Parathyroid adenoma (tissue), 2 donors: ENCODE measurements at regions not wholly inside any gene's neighbourhood (a gene's known extent, or its start where the extent isn't known, plus 50 kb on each side); places are given as distances from the start of the nearest gene placed in this dataset.

Experiments
- H2AFZ ChIP-seq: fragments of 300-600 bp; sonication (generic); one replicate; pipeline ENCODE4 v1.7.0; 2017; ENCODE audit warnings: antibody characterized with exemption, mild to moderate bottlenecking
- H3K27ac ChIP-seq: fragments of 300-600 bp; sonication (generic); one replicate; pipeline ENCODE4 v1.7.0; 2017
- H3K27me3 ChIP-seq: fragments of 300-600 bp; sonication (generic); one replicate; pipeline ENCODE4 v1.7.0; 2017; ENCODE audit warnings: low read length; ENCODE audit not compliant: control insufficient read depth, insufficient read depth
- H3K36me3 ChIP-seq: fragments of 300-600 bp; sonication (generic); one replicate; pipeline ENCODE4 v1.7.0; 2017; ENCODE audit warnings: low read length; ENCODE audit not compliant: control insufficient read depth, insufficient read depth
- H3K4me1 ChIP-seq: fragments of 300-600 bp; sonication (generic); one replicate; pipeline ENCODE4 v1.7.0; 2017; ENCODE audit warnings: control low read depth
- H3K4me2 ChIP-seq: fragments of 300-600 bp; sonication (generic); one replicate; pipeline ENCODE4 v1.7.0; 2017; ENCODE audit warnings: low read length
- H3K4me3 ChIP-seq: fragments of 300-600 bp; sonication (generic); one replicate; pipeline ENCODE4 v1.7.0; 2017; ENCODE audit warnings: low read depth, low read length
- H3K79me2 ChIP-seq: fragments of 300-600 bp; sonication (generic); one replicate; pipeline ENCODE4 v1.7.0; 2017; ENCODE audit warnings: control low read depth
- H3K9ac ChIP-seq: fragments of 300-600 bp; sonication (generic); one replicate; pipeline ENCODE4 v1.7.0; 2017; ENCODE audit warnings: mild to moderate bottlenecking
- H3K9me3 ChIP-seq: fragments of 300-600 bp; sonication (generic); one replicate; pipeline ENCODE4 v1.7.0; 2017; ENCODE audit warnings: low read length; ENCODE audit not compliant: control insufficient read depth
- TF ChIP-seq, protein P1 (sequence below): fragments of 300-600 bp; sonication (generic); IDR thresholded peaks from one replicate; pipeline ENCODE4 v1.7.0; 2017; ENCODE audit warnings: antibody characterized with exemption, mild to moderate bottlenecking
- donor health status: primary hyperparathyroidism.

DNA sequence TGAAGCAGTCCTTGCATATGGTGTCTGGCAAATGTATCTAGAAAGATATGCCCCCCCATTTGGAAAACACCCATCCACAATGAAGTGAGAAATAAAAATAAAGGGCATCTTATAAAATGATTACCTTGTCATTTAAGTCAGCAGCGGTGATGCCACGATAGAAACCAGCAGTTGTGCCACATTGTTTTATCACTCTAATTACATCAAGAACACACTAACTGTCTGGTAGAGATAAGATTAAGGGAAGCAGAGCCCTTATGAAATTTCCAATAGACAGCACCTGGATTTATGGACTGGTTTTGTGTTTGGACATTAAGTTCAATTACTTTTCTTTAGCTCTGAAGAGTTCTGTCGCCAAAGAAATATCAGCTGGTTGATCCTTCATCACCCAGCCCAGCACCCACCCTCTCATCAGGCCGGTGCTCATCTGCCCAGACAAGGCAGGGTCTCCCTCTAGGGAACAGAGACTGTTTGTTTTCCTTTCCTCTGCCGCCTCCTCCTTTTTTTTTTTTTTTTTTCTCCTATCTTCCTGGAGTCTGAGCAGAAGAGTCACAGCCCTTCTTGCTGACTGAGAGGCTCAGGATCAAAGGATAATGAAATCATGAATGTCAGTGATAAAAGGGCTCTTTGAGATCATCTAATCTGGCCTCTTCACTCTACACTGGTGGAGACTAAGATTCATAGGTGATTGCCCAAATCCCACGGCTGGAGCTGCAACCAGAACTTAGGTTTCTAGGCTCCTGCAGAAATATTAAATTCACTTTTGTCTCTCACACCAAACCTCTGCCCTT lies 464.1 kb downstream of the NTRK3 start:
- H3K27ac ChIP-seq = no peak overlapping the region
- H3K4me1 ChIP-seq = no peaks in the 10 kb centered on the region
- H3K9ac ChIP-seq = no peak overlapping the region
- no peak overlapping the region for H3K4me3 ChIP-seq
- H3K79me2 ChIP-seq = no peaks in the 10 kb centered on the region
- no peaks in the 10 kb centered on the region for H3K36me3 ChIP-seq
- no peak overlapping the region for H2AFZ ChIP-seq
- TF ChIP-seq, protein P1, sequence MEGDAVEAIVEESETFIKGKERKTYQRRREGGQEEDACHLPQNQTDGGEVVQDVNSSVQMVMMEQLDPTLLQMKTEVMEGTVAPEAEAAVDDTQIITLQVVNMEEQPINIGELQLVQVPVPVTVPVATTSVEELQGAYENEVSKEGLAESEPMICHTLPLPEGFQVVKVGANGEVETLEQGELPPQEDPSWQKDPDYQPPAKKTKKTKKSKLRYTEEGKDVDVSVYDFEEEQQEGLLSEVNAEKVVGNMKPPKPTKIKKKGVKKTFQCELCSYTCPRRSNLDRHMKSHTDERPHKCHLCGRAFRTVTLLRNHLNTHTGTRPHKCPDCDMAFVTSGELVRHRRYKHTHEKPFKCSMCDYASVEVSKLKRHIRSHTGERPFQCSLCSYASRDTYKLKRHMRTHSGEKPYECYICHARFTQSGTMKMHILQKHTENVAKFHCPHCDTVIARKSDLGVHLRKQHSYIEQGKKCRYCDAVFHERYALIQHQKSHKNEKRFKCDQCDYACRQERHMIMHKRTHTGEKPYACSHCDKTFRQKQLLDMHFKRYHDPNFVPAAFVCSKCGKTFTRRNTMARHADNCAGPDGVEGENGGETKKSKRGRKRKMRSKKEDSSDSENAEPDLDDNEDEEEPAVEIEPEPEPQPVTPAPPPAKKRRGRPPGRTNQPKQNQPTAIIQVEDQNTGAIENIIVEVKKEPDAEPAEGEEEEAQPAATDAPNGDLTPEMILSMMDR = no peak
- no peaks in the 10 kb centered on the region for H3K9me3 ChIP-seq
- no peaks in the 10 kb centered on the region for H3K27me3 ChIP-seq
- no peak overlapping the region for H3K4me2 ChIP-seq

DNA sequence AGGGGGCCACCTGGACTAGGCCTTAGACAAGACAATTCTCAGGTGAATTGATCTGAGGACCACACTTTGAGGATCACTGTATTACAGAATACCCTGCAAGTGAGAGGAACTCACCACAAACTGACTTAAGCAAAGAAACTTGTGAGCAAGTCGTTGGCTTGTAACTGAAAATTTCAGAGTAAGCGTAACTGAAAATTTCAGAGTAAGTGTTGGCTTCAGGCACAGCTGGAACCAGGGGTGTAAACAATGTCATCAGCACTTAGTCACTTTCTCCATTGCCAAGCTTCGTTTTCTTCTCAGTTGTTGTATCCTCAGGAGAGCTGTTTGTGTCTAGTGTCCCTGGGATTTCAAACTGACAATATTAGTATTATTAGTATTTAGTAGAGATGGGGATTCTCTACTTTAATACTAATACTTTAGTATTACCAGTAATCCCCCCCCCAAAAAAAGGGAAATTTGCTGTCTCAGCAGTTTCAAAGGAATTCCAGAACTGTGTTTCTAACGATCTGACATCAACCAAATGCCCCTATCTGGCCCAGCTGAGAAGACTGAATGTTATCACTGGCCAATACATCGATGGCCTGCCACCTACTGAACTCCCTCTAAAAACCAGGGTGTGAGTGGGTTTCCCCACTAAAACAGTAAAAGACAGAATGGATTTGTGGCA lies 474.4 kb downstream of the NTRK3 start:
- no peaks in the 10 kb centered on the region for H3K27me3 ChIP-seq
- TF ChIP-seq, protein P1 = no peak
- H3K4me1 ChIP-seq = no peaks in the 10 kb centered on the region
- H3K4me3 ChIP-seq = no peak overlapping the region
- no peaks in the 10 kb centered on the region for H3K36me3 ChIP-seq
- H3K9ac ChIP-seq = no peak overlapping the region
- no peak overlapping the region for H2AFZ ChIP-seq
- no peak overlapping the region for H3K27ac ChIP-seq
- H3K9me3 ChIP-seq = no peaks in the 10 kb centered on the region
- H3K4me2 ChIP-seq = no peak overlapping the region
- no peaks in the 10 kb centered on the region for H3K79me2 ChIP-seq

DNA sequence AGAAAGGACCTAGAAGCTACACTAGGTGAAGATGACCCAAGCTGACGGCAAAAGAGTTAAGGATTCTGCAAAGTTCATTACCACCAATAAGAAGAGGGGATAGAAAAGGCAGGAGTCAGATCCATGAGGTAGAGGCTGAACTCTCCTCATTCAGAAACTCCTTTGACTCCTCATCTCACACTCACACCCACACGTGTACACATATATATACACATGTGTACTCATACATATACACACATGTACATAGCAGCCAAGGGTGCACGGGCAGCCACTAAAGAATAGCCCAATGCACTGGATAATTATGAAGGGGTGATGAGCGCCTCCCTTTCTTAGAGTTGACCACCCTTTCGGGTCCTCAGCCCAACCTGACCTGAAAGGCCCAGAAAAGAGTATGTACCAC lies 476.8 kb downstream of the NTRK3 start:
- Histone ChIP-seq H3K27ac (no peak overlapping the region), H3K4me2 (no peak overlapping the region), H3K9me3 (no peaks in the 10 kb centered on the region), H3K9ac (no peak overlapping the region), H3K79me2 (no peaks in the 10 kb centered on the region), H3K36me3 (no peaks in the 10 kb centered on the region), H2AFZ (no peak overlapping the region), H3K4me1 (no peaks in the 10 kb centered on the region), H3K27me3 (no peaks in the 10 kb centered on the region), H3K4me3 (no peak overlapping the region)
- TF ChIP-seq, protein P1 = no peak

DNA sequence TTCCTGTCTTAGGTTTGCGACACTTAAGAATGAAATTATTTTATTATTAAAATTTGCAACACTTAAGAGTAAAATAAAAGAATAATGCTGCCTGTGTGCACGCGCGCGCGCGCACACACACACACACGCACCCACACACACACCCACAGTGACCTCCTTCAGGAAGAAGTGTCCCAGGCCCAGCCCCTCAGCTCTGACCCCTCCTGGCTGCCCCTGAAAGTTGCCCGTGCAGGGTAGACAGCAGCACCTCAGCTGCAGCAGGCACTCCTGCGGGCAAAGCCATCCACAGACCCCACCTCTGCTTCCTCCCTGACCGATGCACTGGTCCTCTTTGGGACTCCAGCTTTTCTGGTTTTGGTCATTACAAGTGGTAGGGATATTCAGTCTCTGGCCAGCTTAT lies 478.2 kb downstream of the NTRK3 start:
- H3K36me3 ChIP-seq = no peaks in the 10 kb centered on the region
- H3K4me2 ChIP-seq = no peak overlapping the region
- H2AFZ ChIP-seq = no peak overlapping the region
- no peaks in the 10 kb centered on the region for H3K79me2 ChIP-seq
- TF ChIP-seq, protein P1 = no peak
- H3K4me3 ChIP-seq = no peak overlapping the region
- H3K9me3 ChIP-seq = no peaks in the 10 kb centered on the region
- no peak overlapping the region for H3K9ac ChIP-seq
- H3K27me3 ChIP-seq = no peaks in the 10 kb centered on the region
- H3K4me1 ChIP-seq = no peaks in the 10 kb centered on the region
- no peak overlapping the region for H3K27ac ChIP-seq
